ENCODE measurements at regions not wholly inside any gene's neighbourhood (a gene's known extent, or its start where the extent isn't known, plus 50 kb on each side); places are given as distances from the start of the nearest gene placed in this dataset.

DNA sequence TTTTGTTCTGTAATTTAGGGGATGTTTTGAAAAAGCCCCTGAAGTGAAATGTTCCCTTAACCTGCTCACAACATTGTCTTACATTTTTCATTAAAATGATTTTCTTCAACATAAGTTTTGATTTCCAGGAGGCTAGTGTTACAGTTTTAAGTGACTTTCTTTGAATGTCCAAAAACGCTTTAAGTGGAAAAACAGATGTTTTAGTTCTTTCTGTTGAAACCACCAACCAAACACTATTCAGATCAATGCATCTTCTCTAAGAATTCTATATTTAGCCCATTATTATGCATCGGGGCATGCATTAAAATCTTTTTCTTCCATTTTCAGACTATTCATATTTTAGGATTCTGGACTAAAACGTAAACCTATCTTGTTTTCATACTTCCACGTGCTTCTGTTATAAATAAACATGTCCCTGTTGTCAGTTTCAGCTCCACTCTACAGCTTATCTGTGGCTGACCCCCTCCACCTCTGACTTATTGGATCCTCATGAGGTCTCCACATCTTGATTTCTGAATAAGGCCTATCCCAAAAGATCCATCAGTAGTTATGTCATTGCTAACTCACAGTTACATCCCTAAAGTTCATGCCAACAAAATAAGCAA, 882.3 kb upstream of the SEMA6A start:
- TF ChIP-seq POLR2AphosphoS5 (IDR thresholded peaks at IDR 0.05; ENCODE audit: low read depth, low read length) (no peak), POLR2A (IDR thresholded peaks at IDR 0.05; ENCODE audit: low read depth, low read length) (no peak)

Measured in GM12892 (cell line).